HEK293 (cell line): ENCODE measurements at regions not wholly inside any gene's neighbourhood (a gene's known extent, or its start where the extent isn't known, plus 50 kb on each side); places are given as distances from the start of the nearest gene placed in this dataset.

Experiments used
- CTCF ChIA-PET: fragments of 350-600 bp; formaldehyde crosslinking; extraction: SDS; loops from one replicate; lab custom pipeline; 2021; ENCODE audit warnings: antibody characterized with exemption; lab: Yijun Ruan, JAX
- POLR2A ChIA-PET: fragments of 300-600 bp; formaldehyde crosslinking; extraction: SDS; loops from one replicate; lab custom pipeline; 2020; ENCODE audit warnings: antibody characterized with exemption, inconsistent platforms; lab: Yijun Ruan, JAX
- H3K27ac ChIP-seq: fragments of 200-500 bp; sonication (Bioruptor generic); 2 replicates; pipeline ENCODE4 v1.5.1; 2014; ENCODE audit warnings: low read depth, low read length, control low read depth, inconsistent platforms; ENCODE audit errors: extremely low read depth
- H3K36me3 ChIP-seq, 2 experiments: fragments of 200-500 bp in 1 of 2; sonication (Bioruptor generic) in 1 of 2; 1 replicate in 1 of 2; 2 replicates in 1 of 2; pipeline ENCODE4 v1.5.1; 2014 to 2017; ENCODE audit warnings: inconsistent platforms in 2 of 2, low read length in 2 of 2; ENCODE audit not compliant: control insufficient read depth in 2 of 2, insufficient read depth in 1 of 2
- H3K4me1 ChIP-seq: fragments of 200-500 bp; sonication (Bioruptor generic); 2 replicates; pipeline ENCODE4 v1.5.1; 2014; ENCODE audit warnings: mild to moderate bottlenecking, low read length, inconsistent platforms; ENCODE audit not compliant: control insufficient read depth, insufficient read depth
- H3K4me3 ChIP-seq: 2 replicates; pipeline ENCODE4 v1.5.1; 2011; ENCODE audit warnings: low read depth, mild to moderate bottlenecking, control low read depth, low read length, moderate library complexity
- H3K9me3 ChIP-seq: fragments of 200-500 bp; sonication (Bioruptor generic); 2 replicates; pipeline ENCODE4 v1.5.1; 2014; ENCODE audit warnings: low read depth, low read length, inconsistent platforms; ENCODE audit not compliant: control insufficient read depth, insufficient read depth
- GLIS1 ChIP-seq: fragments of 450-650 bp; formaldehyde crosslinking; IDR thresholded peaks from 2 replicates; pipeline ENCODE4 v1.5.1; 2016; ENCODE audit warnings: missing biosample characterization, missing genetic modification characterization
- KLF16 ChIP-seq: fragments of 450-650 bp; formaldehyde crosslinking; IDR thresholded peaks from 2 replicates; pipeline ENCODE4 v1.5.1; 2017; ENCODE audit warnings: missing biosample characterization, missing genetic modification characterization
- SETDB1 ChIP-seq: IDR thresholded peaks from one replicate; pipeline ENCODE4 v1.6.1; 2017; ENCODE audit warnings: mild to moderate bottlenecking, low read length, moderate library complexity, mixed read lengths; ENCODE audit not compliant: insufficient read length
- SP2 ChIP-seq: fragments of 450-650 bp; formaldehyde crosslinking; IDR thresholded peaks from 2 replicates; pipeline ENCODE4 v1.5.1; 2016; ENCODE audit warnings: missing biosample characterization, missing genetic modification characterization
- YY1 ChIP-seq: fragments of 450-650 bp; formaldehyde crosslinking; IDR thresholded peaks from 2 replicates; pipeline ENCODE4 v1.5.1; 2018; ENCODE audit warnings: missing biosample characterization, missing genetic modification characterization
- ZBTB7A ChIP-seq: fragments of 450-650 bp; formaldehyde crosslinking; IDR thresholded peaks from 2 replicates; pipeline ENCODE4 v1.5.1; 2016; ENCODE audit warnings: low read depth, missing biosample characterization, missing genetic modification characterization
- ZNF132 ChIP-seq: fragments of 450-650 bp; formaldehyde crosslinking; IDR thresholded peaks from 2 replicates; pipeline ENCODE4 v1.5.1; 2017; ENCODE audit warnings: missing biosample characterization, missing genetic modification characterization, borderline replicate concordance
- ZNF157 ChIP-seq: fragments of 450-650 bp; formaldehyde crosslinking; IDR thresholded peaks from 2 replicates; pipeline ENCODE4 v1.5.1; 2016; ENCODE audit warnings: missing biosample characterization, missing genetic modification characterization
- ZNF335 ChIP-seq: fragments of 450-650 bp; formaldehyde crosslinking; conservative IDR thresholded peaks from 2 replicates; pipeline ENCODE4 v1.5.1; 2016; ENCODE audit warnings: missing biosample characterization, missing genetic modification characterization
- ZNF341 ChIP-seq: fragments of 450-650 bp; formaldehyde crosslinking; IDR thresholded peaks from 2 replicates; pipeline ENCODE4; 2016; ENCODE audit warnings: low read depth, missing biosample characterization, missing genetic modification characterization
- ZNF354C ChIP-seq: fragments of 450-650 bp; formaldehyde crosslinking; IDR thresholded peaks from 2 replicates; pipeline ENCODE4 v1.5.1; 2016; ENCODE audit warnings: missing biosample characterization, missing genetic modification characterization, low read depth, borderline replicate concordance
- ZNF433 ChIP-seq: fragments of 450-650 bp; formaldehyde crosslinking; IDR thresholded peaks from 2 replicates; pipeline ENCODE4 v1.5.1; 2016; ENCODE audit warnings: missing biosample characterization, missing genetic modification characterization, low read depth
- ZNF48 ChIP-seq: fragments of 450-650 bp; formaldehyde crosslinking; IDR thresholded peaks from 2 replicates; pipeline ENCODE4 v1.5.1; 2016; ENCODE audit warnings: missing biosample characterization, missing genetic modification characterization
- ZNF548 ChIP-seq: fragments of 450-650 bp; formaldehyde crosslinking; IDR thresholded peaks from 2 replicates; pipeline ENCODE4 v1.5.1; 2016; ENCODE audit warnings: missing biosample characterization, missing genetic modification characterization
- ZNF677 ChIP-seq: fragments of 450-650 bp; IDR thresholded peaks from 2 replicates; pipeline ENCODE4 v1.5.0; 2018; ENCODE audit warnings: missing biosample characterization, mild to moderate bottlenecking, missing genetic modification characterization, moderate library complexity
- ZNF768 ChIP-seq: fragments of 450-650 bp; formaldehyde crosslinking; IDR thresholded peaks from 2 replicates; pipeline ENCODE4 v1.5.1; 2018; ENCODE audit warnings: missing biosample characterization, mild to moderate bottlenecking, missing genetic modification characterization
- ZNF776 ChIP-seq: fragments of 450-650 bp; formaldehyde crosslinking; IDR thresholded peaks from 2 replicates; pipeline ENCODE4 v1.5.0; 2017; ENCODE audit warnings: missing biosample characterization, missing genetic modification characterization, borderline replicate concordance
- TF ChIP-seq, protein P1 (sequence below): fragments of 450-650 bp; formaldehyde crosslinking; IDR thresholded peaks from 2 replicates; pipeline ENCODE4 v1.5.1; 2016; ENCODE audit warnings: missing biosample characterization, missing genetic modification characterization, low read depth
- TF ChIP-seq, protein P2 (sequence below): fragments of 450-650 bp; formaldehyde crosslinking; IDR thresholded peaks from 2 replicates; pipeline ENCODE4 v1.5.1; 2016; ENCODE audit warnings: missing biosample characterization, missing genetic modification characterization
- TF ChIP-seq, protein P3 (sequence below): fragments of 450-650 bp; formaldehyde crosslinking; IDR thresholded peaks from 2 replicates; pipeline ENCODE4 v1.5.1; 2017; ENCODE audit warnings: missing biosample characterization, mild to moderate bottlenecking, missing genetic modification characterization, moderate library complexity
- TF ChIP-seq, protein P4 (sequence below): fragments of 450-650 bp; formaldehyde crosslinking; IDR thresholded peaks from 2 replicates; pipeline ENCODE4 v1.5.1; 2017; ENCODE audit warnings: missing biosample characterization, missing genetic modification characterization

DNA sequence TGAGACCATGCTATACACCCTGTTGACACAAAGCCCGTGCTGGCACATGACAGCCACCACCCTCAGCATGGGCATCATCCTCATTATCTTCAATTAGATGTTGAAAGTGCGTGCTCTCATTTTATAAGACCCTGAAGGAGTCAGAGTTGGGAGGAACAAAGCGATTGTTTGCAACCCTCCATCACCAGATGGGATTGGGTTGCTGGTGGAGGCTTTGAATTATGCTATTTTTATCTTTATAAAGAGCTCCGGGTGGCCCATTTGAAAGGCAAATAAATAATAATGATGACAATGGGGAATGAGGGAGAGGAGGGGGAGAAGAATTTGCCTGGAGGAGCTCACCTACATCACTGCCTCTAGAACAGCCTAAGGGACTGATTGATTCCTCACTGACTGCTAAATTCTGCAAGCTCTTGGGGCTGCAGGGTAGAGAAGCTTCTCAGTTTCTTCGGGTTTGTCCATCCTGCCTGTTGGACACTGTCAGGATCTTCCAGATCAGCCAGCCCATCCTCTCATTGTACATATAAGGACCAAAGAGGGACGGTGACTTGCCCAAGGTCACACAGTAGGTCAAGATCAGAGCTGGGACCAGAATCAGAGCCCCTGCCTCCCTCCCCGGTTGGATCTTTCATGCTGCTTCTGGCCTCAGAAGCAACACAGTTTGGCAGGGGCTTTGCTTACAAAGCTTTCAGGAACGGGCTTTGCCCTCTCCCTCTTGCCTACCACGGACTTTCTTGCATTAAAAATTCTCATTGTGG is 130.9 kb upstream of the ZBTB40 start:
- H3K36me3 ChIP-seq = no peaks in the 10 kb centered on the region
- H3K9me3 ChIP-seq = no peaks in the 10 kb centered on the region
- H3K27ac ChIP-seq = no peak overlapping the region
- ChIA-PET CTCF (interaction anchor here (1.1 kb wide), 1 partner anchor 87 kb away, joined by 3 read pairs; no protein-coding TSS in a partner anchor), POLR2A (no interaction called here)
- TF ChIP-seq ZNF341 (tag by site-specific recombination) (peak; percentile 79), ZNF548 (no peak), KLF16 (tag by site-specific recombination) (no peak), GLIS1 (tag by site-specific recombination) (peak; percentile 69), ZNF433 (tag by site-specific recombination) (no peak), ZNF335 (0 out of 2 replicates have a peak, but pooled peaks have one; percentile 12), ZNF48 (tag by site-specific recombination) (no peak)
- H3K4me3 ChIP-seq = no peak overlapping the region
- H3K4me1 ChIP-seq = peaks cover 4% of the 10 kb centered on the region; the same call in 1 of the 2 replicates

DNA sequence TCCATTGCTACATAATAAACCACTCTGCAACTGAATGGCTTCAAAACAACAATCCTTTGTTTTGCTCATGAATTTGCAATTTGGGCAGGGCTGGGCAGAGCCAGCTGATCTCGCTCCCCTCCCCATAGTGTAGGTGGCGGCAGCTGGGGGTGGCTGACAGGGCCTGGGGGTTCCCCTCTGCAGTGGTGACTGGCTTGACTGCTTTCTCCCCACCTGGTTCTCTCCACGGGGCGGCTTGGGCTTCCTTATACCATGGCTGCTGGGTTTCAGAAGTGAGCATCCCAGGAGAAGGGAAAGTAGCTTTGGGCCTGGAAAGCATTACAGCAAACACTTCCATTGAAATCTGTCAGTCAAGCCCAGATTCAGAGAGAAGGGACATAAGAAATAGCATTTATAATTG is 129.7 kb upstream of the ZBTB40 start:
- TF ChIP-seq ZNF677 (tag by site-specific recombination) = no peak
- no peak for TF ChIP-seq ZNF341 (tag by site-specific recombination)
- TF ChIP-seq, protein P1, sequence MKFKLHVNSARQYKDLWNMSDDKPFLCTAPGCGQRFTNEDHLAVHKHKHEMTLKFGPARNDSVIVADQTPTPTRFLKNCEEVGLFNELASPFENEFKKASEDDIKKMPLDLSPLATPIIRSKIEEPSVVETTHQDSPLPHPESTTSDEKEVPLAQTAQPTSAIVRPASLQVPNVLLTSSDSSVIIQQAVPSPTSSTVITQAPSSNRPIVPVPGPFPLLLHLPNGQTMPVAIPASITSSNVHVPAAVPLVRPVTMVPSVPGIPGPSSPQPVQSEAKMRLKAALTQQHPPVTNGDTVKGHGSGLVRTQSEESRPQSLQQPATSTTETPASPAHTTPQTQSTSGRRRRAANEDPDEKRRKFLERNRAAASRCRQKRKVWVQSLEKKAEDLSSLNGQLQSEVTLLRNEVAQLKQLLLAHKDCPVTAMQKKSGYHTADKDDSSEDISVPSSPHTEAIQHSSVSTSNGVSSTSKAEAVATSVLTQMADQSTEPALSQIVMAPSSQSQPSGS = no peak
- TF ChIP-seq, protein P2, sequence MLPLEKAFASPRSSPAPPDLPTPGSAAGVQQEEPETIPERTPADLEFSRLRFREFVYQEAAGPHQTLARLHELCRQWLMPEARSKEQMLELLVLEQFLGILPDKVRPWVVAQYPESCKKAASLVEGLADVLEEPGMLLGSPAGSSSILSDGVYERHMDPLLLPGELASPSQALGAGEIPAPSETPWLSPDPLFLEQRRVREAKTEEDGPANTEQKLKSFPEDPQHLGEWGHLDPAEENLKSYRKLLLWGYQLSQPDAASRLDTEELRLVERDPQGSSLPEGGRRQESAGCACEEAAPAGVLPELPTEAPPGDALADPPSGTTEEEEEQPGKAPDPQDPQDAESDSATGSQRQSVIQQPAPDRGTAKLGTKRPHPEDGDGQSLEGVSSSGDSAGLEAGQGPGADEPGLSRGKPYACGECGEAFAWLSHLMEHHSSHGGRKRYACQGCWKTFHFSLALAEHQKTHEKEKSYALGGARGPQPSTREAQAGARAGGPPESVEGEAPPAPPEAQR = no peak
- TF ChIP-seq ZNF132 (tag by site-specific recombination) = no peak
- no peaks in the 10 kb centered on the region for H3K36me3 ChIP-seq
- H3K4me3 ChIP-seq = no peak overlapping the region
- peaks cover 4% of the 10 kb centered on the region; the same call in 1 of the 2 replicates for H3K4me1 ChIP-seq
- CTCF ChIA-PET = interaction anchor here (0.6 kb wide), 1 partner anchor 43 kb away, joined by 3 read pairs; no protein-coding TSS in a partner anchor
- POLR2A ChIA-PET = no interaction called here
- H3K9me3 ChIP-seq = no peaks in the 10 kb centered on the region
- no peak overlapping the region for H3K27ac ChIP-seq

DNA sequence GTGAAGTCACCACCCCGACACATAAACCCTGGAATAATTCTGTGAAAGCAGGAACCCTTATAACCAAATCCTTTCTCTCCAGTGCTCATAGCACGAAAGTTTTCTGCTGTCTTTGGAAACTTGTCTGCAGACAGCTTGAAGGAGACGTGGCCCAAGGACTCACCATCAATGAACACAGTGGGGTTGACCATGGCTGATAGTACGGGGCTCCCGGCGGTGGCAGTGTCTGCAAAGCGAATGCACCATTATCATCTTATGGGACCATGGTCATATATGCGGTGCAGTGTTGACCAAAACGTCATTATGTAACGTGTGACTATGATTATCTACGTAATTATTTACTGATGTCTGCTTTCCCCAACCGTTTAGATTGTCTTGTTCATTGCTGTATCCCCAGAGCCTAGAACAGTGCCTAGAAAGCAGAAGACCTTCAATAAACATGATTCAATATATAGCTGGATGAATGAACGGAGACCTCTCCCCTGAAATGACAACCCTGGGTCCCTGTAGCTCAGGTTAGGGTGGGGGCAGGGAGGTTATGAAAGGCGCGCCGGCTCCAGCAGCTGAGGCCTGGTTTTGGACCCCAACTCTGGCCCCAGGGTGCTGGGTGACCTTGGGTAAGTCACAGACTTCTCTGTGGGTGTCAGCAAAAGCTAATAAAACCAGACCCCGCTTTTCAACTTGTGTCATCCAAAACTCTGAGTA is 128.4 kb upstream of the ZBTB40 start:
- H3K4me3 ChIP-seq = no peak overlapping the region
- CTCF ChIA-PET = interaction anchor here (0.9 kb wide), 1 partner anchor 21 kb away, joined by 3 read pairs; no protein-coding TSS in a partner anchor
- no peaks in the 10 kb centered on the region for H3K9me3 ChIP-seq
- no peaks in the 10 kb centered on the region for H3K36me3 ChIP-seq
- H3K27ac ChIP-seq = no peak overlapping the region
- peaks cover 2% of the 10 kb centered on the region; the same call in 1 of the 2 replicates for H3K4me1 ChIP-seq
- POLR2A ChIA-PET = no interaction called here
- TF ChIP-seq, protein P3, sequence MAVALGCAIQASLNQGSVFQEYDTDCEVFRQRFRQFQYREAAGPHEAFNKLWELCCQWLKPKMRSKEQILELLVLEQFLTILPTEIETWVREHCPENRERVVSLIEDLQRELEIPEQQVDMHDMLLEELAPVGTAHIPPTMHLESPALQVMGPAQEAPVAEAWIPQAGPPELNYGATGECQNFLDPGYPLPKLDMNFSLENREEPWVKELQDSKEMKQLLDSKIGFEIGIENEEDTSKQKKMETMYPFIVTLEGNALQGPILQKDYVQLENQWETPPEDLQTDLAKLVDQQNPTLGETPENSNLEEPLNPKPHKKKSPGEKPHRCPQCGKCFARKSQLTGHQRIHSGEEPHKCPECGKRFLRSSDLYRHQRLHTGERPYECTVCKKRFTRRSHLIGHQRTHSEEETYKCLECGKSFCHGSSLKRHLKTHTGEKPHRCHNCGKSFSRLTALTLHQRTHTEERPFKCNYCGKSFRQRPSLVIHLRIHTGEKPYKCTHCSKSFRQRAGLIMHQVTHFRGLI (tag by site-specific recombination) = no peak
- TF ChIP-seq ZNF768 (no peak), ZNF157 (tag by site-specific recombination) (no peak), ZNF776 (no peak), SETDB1 (no peak), ZBTB7A (tag by site-specific recombination) (no peak), SP2 (tag by site-specific recombination) (no peak), YY1 (tag by site-specific recombination) (no peak), ZNF354C (tag by site-specific recombination) (no peak), ZNF548 (no peak)
- TF ChIP-seq, protein P4, sequence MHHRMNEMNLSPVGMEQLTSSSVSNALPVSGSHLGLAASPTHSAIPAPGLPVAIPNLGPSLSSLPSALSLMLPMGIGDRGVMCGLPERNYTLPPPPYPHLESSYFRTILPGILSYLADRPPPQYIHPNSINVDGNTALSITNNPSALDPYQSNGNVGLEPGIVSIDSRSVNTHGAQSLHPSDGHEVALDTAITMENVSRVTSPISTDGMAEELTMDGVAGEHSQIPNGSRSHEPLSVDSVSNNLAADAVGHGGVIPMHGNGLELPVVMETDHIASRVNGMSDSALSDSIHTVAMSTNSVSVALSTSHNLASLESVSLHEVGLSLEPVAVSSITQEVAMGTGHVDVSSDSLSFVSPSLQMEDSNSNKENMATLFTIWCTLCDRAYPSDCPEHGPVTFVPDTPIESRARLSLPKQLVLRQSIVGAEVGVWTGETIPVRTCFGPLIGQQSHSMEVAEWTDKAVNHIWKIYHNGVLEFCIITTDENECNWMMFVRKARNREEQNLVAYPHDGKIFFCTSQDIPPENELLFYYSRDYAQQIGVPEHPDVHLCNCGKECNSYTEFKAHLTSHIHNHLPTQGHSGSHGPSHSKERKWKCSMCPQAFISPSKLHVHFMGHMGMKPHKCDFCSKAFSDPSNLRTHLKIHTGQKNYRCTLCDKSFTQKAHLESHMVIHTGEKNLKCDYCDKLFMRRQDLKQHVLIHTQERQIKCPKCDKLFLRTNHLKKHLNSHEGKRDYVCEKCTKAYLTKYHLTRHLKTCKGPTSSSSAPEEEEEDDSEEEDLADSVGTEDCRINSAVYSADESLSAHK (tag by site-specific recombination) = no peak
